Nephron progenitor cell (in vitro differentiated cells): ENCODE measurements at regions not wholly inside any gene's neighbourhood (a gene's known extent, or its start where the extent isn't known, plus 50 kb on each side); places are given as distances from the start of the nearest gene placed in this dataset.
"Not testable (repeated sequence)": the region's sequence is repeated elsewhere in the genome, so short reads cannot be mapped to it uniquely, and the experiment has no call there.

Source experiments
- DNase-seq: peaks from one replicate; pipeline ENCODE4 v3.0.0; 2021
- H3K27ac Mint-ChIP-seq: 2 replicates; pipeline ENCODE4 v1.8.0; 2021; ENCODE audit warnings: mild to moderate bottlenecking, moderate library complexity, mixed read lengths
- H3K27me3 Mint-ChIP-seq: 2 replicates; pipeline ENCODE4 v1.8.0; 2021; ENCODE audit warnings: mild to moderate bottlenecking, low read depth, mixed read lengths; ENCODE audit not compliant: poor library complexity
- H3K36me3 Mint-ChIP-seq: 2 replicates; pipeline ENCODE4 v1.8.0; 2021; ENCODE audit warnings: low read depth, mixed read lengths
- H3K4me1 Mint-ChIP-seq: 2 replicates; pipeline ENCODE4 v1.8.0; 2021; ENCODE audit warnings: mixed read lengths
- H3K4me3 Mint-ChIP-seq: 2 replicates; pipeline ENCODE4 v1.8.0; 2021; ENCODE audit warnings: mild to moderate bottlenecking, moderate library complexity, mixed read lengths
- H3K9me3 Mint-ChIP-seq: 2 replicates; pipeline ENCODE4 v1.8.0; 2021; ENCODE audit warnings: mild to moderate bottlenecking, moderate library complexity, mixed read lengths
- CTCF ChIP-seq: fragments of 200-600 bp; sonication (generic); IDR thresholded peaks from 2 replicates; pipeline ENCODE4 v1.5.0; 2021; ENCODE audit warnings: antibody characterized with exemption

GRCh38 chr4:134622199-134622598 lies 420.6 kb upstream of the PABPC4L start:
- Mint-ChIP-seq H3K4me3 (no peak overlapping the region), H3K4me1 (peaks cover 35% of the 10 kb centered on the region), H3K27me3 (no peaks in the 10 kb centered on the region), H3K27ac (peak overlapping the region; percentile 76), H3K9me3 (no peaks in the 10 kb centered on the region), H3K36me3 (no peaks in the 10 kb centered on the region)
- no peak for DNase-seq
- no peak for TF ChIP-seq CTCF

- not testable (repeated sequence) for DNase-seq, H3K36me3 Mint-ChIP-seq, H3K27me3 Mint-ChIP-seq, H3K4me3 Mint-ChIP-seq, H3K9me3 Mint-ChIP-seq
- H3K27ac Mint-ChIP-seq: peak overlapping the region; percentile 76
- peaks cover 35% of the 10 kb centered on the region for H3K4me1 Mint-ChIP-seq
These were observed 420.1 kb upstream of the PABPC4L start for GRCh38 chr4:134621715-134622114.

GRCh38 chr4:134610956-134611355 lies 409.4 kb upstream of the PABPC4L start:
- H3K36me3 Mint-ChIP-seq: no peaks in the 10 kb centered on the region
- no peaks in the 10 kb centered on the region for H3K27me3 Mint-ChIP-seq
- H3K4me1 Mint-ChIP-seq: no peaks in the 10 kb centered on the region
- no peak for TF ChIP-seq CTCF
- no peak overlapping the region for H3K4me3 Mint-ChIP-seq
- no peak overlapping the region for H3K27ac Mint-ChIP-seq
- DNase-seq: no peak
- no peaks in the 10 kb centered on the region for H3K9me3 Mint-ChIP-seq

GRCh38 chr4:134610172-134610571 lies 408.6 kb upstream of the PABPC4L start:
- Mint-ChIP-seq H3K9me3 (no peaks in the 10 kb centered on the region), H3K27ac (no peak overlapping the region), H3K4me3 (no peak overlapping the region), H3K4me1 (no peaks in the 10 kb centered on the region), H3K27me3 (no peaks in the 10 kb centered on the region), H3K36me3 (no peaks in the 10 kb centered on the region)
- no peak for DNase-seq
- no peak for TF ChIP-seq CTCF

GRCh38 chr4:134601706-134602105 lies 400.1 kb upstream of the PABPC4L start:
- Mint-ChIP-seq H3K27ac (no peak overlapping the region), H3K9me3 (no peaks in the 10 kb centered on the region), H3K27me3 (no peaks in the 10 kb centered on the region), H3K4me1 (no peaks in the 10 kb centered on the region), H3K36me3 (no peaks in the 10 kb centered on the region), H3K4me3 (no peak overlapping the region)
- no peak for DNase-seq
- TF ChIP-seq CTCF: no peak

- no peaks in the 10 kb centered on the region for H3K4me1 Mint-ChIP-seq
- H3K9me3 Mint-ChIP-seq: no peaks in the 10 kb centered on the region
- no peak for DNase-seq
- TF ChIP-seq CTCF: no peak
- H3K36me3 Mint-ChIP-seq: no peaks in the 10 kb centered on the region
- H3K4me3 Mint-ChIP-seq: no peak overlapping the region
- no peak overlapping the region for H3K27ac Mint-ChIP-seq
- H3K27me3 Mint-ChIP-seq: no peaks in the 10 kb centered on the region
These were observed 389.7 kb upstream of the PABPC4L start for GRCh38 chr4:134591326-134591725.
